ENCODE measurements at regions not wholly inside any gene's neighbourhood (a gene's known extent, or its start where the extent isn't known, plus 50 kb on each side); places are given as distances from the start of the nearest gene placed in this dataset.

DNA sequence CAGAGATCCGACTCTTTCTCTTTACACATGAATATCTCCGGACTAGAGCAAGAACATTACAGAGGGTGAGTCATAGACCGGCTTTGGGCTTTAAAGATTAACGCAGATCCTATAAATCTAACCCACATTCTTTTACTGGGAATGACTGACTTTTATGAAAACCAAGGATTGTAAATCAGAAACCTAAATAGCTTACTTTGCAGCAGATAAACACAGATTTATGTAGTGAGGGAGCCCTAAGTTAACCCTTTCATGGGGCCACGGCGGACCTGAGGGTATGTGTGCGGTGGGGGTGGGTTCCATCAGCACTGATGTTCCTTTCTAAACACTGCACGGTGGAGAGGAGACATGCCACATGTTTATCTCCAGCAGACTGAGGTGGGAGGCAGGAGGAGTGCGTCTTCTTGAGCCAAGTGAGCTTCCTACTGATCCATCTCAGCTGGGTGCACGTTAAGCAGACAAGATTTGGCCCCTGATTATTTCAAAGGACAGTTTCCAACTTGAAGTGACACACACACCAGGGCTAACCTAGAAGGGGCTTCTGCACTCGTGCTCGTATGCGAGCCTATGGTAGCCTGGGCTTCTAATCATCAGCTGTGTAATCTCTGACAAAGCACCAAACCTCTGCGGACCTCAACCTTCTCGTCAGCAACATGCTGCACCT lies 127.6 kb downstream of the WDR11 start:
- Histone ChIP-seq H3K9me3 (peaks cover 0 to 20% (median 0%) of the 10 kb centered on the region in 3 donors), H3K27me3 (peaks cover 44% of the 10 kb centered on the region), H3K4me3 (peak overlapping the region in 1 of 2 donors; percentile 50), H3K27ac (no peak overlapping the region), H3K36me3 (no peaks in the 10 kb centered on the region), H3K4me1 (peaks cover 0 to 15% (median 8%) of the 10 kb centered on the region in 3 donors)
- no peak for ATAC-seq
- 20 to 33% methylated on average over 7 to 13 of the region's 15 CpGs for WGBS, 2 donors (ENCODE audit: low coverage in 1 of 2)
- TF ChIP-seq EP300 (IDR thresholded peaks at IDR 0.05) = no peak
- no peak for TF ChIP-seq POLR2A (IDR thresholded peaks at IDR 0.05)
- TF ChIP-seq, protein P1, sequence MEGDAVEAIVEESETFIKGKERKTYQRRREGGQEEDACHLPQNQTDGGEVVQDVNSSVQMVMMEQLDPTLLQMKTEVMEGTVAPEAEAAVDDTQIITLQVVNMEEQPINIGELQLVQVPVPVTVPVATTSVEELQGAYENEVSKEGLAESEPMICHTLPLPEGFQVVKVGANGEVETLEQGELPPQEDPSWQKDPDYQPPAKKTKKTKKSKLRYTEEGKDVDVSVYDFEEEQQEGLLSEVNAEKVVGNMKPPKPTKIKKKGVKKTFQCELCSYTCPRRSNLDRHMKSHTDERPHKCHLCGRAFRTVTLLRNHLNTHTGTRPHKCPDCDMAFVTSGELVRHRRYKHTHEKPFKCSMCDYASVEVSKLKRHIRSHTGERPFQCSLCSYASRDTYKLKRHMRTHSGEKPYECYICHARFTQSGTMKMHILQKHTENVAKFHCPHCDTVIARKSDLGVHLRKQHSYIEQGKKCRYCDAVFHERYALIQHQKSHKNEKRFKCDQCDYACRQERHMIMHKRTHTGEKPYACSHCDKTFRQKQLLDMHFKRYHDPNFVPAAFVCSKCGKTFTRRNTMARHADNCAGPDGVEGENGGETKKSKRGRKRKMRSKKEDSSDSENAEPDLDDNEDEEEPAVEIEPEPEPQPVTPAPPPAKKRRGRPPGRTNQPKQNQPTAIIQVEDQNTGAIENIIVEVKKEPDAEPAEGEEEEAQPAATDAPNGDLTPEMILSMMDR (IDR thresholded peaks at IDR 0.05) = no peak
- no peak for TF ChIP-seq POLR2AphosphoS5 (IDR thresholded peaks at IDR 0.05)

DNA sequence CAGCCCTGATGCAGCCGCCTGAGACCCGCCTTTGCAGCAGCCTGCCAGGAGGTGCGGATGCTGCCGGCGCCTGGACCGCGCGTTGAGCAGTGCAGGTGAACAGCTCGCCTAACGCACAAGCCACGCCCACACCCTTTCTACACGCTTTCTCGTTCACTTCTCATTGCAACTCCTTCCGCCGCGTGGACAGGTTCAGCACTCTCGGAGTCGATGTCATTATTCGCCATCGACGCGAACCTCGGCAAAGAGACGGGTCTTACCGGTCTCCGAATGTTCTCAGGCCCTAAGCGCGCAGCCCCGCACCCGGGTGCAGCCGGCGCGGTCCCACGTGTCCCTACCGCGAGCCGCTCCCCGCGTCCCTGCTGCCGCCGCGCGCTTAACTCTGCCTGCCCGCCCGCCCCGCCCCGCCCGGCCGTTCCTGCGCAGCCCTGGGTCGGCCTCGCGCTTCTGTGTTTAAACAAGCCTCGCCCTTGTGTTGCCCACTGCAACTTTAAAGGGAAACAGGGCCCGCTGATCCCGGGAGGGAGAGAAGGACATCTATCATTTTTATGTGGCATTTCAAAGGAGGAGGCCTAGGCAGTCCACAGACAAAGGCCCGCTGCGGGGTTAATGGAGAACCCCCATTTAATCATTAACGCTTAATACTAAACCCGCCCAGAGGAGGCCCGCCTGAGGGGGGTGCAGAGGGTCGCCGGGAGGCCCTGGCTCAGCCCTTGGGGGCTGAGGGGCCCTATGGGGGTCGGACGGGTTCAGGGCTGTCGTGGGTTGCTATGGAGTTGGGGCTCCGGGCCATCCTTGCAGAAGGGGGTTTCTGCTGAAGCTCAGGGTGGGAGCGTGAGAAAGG lies 128.5 kb downstream of the WDR11 start:
- ATAC-seq = peak; percentile 47
- H3K4me1 ChIP-seq = peaks cover 0 to 15% (median 8%) of the 10 kb centered on the region in 3 donors
- TF ChIP-seq POLR2A (IDR thresholded peaks at IDR 0.05) = no peak
- WGBS, 2 donors (ENCODE audit: low coverage in 1 of 2) = 3 to 39% methylated on average over 3 to 12 of the region's 68 CpGs
- peaks cover 0 to 10% (median 0%) of the 10 kb centered on the region in 3 donors for H3K9me3 ChIP-seq
- peak overlapping the region; percentile 4 to 50 for H3K4me3 ChIP-seq
- H3K27me3 ChIP-seq = peaks cover 40% of the 10 kb centered on the region
- H3K27ac ChIP-seq = no peak overlapping the region
- no peaks in the 10 kb centered on the region for H3K36me3 ChIP-seq

DNA sequence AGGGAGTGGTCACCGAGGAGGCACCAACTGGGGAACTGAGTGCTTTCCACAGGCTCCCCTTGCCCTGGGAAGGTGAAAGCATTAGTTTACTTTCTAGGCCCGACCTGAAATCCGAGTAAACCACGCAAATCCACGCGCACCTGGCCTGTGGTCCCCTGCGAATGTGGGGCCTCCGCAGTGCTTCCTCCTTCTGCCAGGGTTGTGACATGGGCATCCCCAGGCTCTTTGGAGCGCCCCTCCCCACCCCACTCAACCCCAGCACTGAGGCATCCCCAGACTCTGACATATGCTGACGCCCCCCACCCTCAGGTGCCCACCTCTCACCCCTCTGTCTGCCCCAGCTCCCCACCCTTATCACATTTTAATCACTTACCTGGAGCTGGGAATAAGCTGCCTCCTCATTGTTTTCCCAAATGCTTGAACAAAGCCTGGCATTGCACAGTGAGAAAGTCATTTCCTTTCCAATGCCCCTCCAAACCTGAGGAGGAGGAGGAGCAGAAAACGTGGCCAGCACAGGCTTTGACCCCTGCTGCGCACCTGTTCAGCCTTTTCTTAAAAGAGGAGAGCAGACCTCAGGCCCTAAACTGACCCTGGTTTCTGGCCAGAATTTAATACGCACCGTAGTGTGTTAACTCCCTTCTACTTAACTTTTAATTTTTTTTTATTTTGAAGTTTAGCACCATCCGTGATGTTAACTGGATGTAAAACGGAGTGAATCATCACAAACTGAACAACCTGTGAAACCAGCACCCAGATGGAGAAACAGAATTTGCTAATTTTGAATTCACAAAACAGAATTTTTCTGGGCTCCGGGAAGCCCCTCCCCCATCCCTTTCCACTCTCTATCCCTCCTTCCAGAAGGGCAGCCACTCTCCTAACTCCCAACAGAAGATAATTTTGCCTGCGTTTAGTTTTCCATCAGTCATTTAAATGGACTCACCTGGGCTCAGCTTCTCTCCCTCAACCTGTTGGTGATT lies 129.4 kb downstream of the WDR11 start:
- no peak for ATAC-seq
- peaks cover 0 to 15% (median 8%) of the 10 kb centered on the region in 3 donors for H3K4me1 ChIP-seq
- H3K27me3 ChIP-seq = peaks cover 38% of the 10 kb centered on the region
- H3K36me3 ChIP-seq = no peaks in the 10 kb centered on the region
- H3K4me3 ChIP-seq = no peak overlapping the region
- peaks cover 0 to 1% (median 0%) of the 10 kb centered on the region in 3 donors for H3K9me3 ChIP-seq
- no peak overlapping the region for H3K27ac ChIP-seq
- 71 to 72% methylated on average over 11 to 14 of the region's 18 CpGs for WGBS, 2 donors (ENCODE audit: low coverage in 1 of 2)
- TF ChIP-seq POLR2A (IDR thresholded peaks at IDR 0.05) = no peak
- TF ChIP-seq, protein P1 (IDR thresholded peaks at IDR 0.05) = no peak
- no peak for TF ChIP-seq POLR2AphosphoS5 (IDR thresholded peaks at IDR 0.05)
- no peak for TF ChIP-seq EP300 (IDR thresholded peaks at IDR 0.05)

DNA sequence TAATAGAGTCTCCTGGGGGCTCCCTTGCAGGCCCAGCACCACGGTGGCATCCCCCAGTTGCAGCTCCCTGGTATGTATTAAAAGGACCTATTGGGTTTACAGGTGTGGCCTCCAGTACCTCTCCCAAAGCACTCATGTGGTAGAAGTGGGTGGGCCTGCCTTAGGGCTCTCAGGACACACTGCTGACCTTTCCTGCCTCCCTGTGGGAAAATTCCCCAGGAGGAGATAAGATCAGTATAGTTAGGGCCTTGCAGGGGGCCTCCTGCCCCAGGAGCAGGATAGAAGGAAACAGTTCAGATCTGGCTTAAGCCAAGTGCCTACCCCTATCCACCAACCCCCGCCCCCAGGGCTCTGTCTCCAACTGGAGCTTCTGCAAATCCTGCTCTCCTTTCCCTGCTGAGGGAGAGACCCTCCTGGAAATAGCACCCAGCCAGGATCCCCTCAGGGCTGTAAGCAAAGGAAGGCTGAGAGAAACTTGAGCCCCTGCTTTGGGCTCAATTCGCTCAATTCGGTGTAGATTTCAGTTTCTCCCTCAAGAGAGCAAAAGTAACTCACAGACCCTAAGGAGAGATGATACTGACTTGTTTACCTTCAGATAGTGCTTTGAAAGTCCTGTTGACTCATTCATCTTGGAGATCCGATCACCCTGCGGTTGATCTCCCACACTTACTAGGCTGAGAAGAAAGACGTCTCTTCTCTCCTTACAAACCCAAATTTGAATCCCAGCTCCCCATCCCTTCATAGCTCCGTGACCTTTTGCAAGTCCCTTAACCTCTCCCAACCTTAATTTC lies 130.6 kb downstream of the WDR11 start:
- 66 to 85% methylated on average over 5 to 7 of the region's 8 CpGs for WGBS, 2 donors (ENCODE audit: low coverage in 1 of 2)
- Histone ChIP-seq H3K27me3 (peaks cover 29% of the 10 kb centered on the region), H3K4me1 (peaks cover 0 to 15% (median 8%) of the 10 kb centered on the region in 3 donors), H3K4me3 (no peak overlapping the region), H3K27ac (no peak overlapping the region), H3K9me3 (no peaks in the 10 kb centered on the region), H3K36me3 (no peaks in the 10 kb centered on the region)
- TF ChIP-seq EP300 (IDR thresholded peaks at IDR 0.05) = no peak
- TF ChIP-seq POLR2AphosphoS5 (IDR thresholded peaks at IDR 0.05) = no peak
- TF ChIP-seq, protein P1 (IDR thresholded peaks at IDR 0.05) = no peak
- TF ChIP-seq POLR2A (IDR thresholded peaks at IDR 0.05) = no peak
- no peak for ATAC-seq

Measured in gastroesophageal sphincter (tissue), 4 donors.